HAP-1 (cell line): ENCODE measurements at regions not wholly inside any gene's neighbourhood (a gene's known extent, or its start where the extent isn't known, plus 50 kb on each side); places are given as distances from the start of the nearest gene placed in this dataset.
"Not testable (repeated sequence)": the region's sequence is repeated elsewhere in the genome, so short reads cannot be mapped to it uniquely, and the experiment has no call there.

ENCODE experiments used
- DNase-seq, 2 experiments: peaks; one replicate each; pipeline ENCODE4 v3.0.0-alpha.2; 2016 to 2020; ENCODE audit warnings: low spot score in 2 of 2
- H3K27me3 ChIP-seq: fragments of 250-450 bp; sonication (Bioruptor Pico); 2 replicates; pipeline ENCODE4 v1.5.1; 2020; ENCODE audit warnings: low read depth, mild to moderate bottlenecking, moderate library complexity
- H3K36me3 ChIP-seq: fragments of 250-450 bp; sonication (Bioruptor Pico); replicated peaks from 2 replicates; pipeline ENCODE4 v1.5.1; 2020; ENCODE audit warnings: mild to moderate bottlenecking
- H3K4me1 ChIP-seq: fragments of 250-450 bp; sonication (Bioruptor Pico); 2 replicates; pipeline ENCODE4 v1.5.1; 2020; ENCODE audit warnings: mild to moderate bottlenecking
- H3K4me3 ChIP-seq: fragments of 250-450 bp; sonication (Bioruptor Pico); 2 replicates; pipeline ENCODE4 v1.5.1; 2020; ENCODE audit warnings: mild to moderate bottlenecking, moderate library complexity
- H3K9me3 ChIP-seq: fragments of 250-450 bp; sonication (Bioruptor Pico); 2 replicates; pipeline ENCODE4 v1.5.1; 2020; ENCODE audit warnings: mild to moderate bottlenecking, moderate library complexity
- in situ Hi-C: fragments of 300-500 bp; cut with MboI; formaldehyde crosslinking; loops from 3 replicates; pipeline ENCODE4 v1.14.3; 2020; ENCODE audit warnings: low sequenced_read_pairs, inconsistent platforms, mixed read lengths

- Histone ChIP-seq H3K36me3 (no peaks in the 10 kb centered on the region), H3K27me3 (no peaks in the 10 kb centered on the region), H3K4me3 (no peak overlapping the region), H3K9me3 (no peaks in the 10 kb centered on the region), H3K4me1 (no peaks in the 10 kb centered on the region)
- in situ Hi-C loops: no loop called here
- no peak for DNase-seq
Measured at GRCh38 chr13:65417953-65418352, 1812.2 kb downstream of the PCDH9 start.

- in situ Hi-C loops: no loop called here
- no peak for DNase-seq
Measured at GRCh38 chr13:65416784-65417183, 1813.4 kb downstream of the PCDH9 start.

GRCh38 chr13:65414187-65414586 is 1815.9 kb downstream of the PCDH9 start:
- Histone ChIP-seq H3K4me1 (no peaks in the 10 kb centered on the region), H3K4me3 (no peak overlapping the region), H3K36me3 (no peaks in the 10 kb centered on the region), H3K27me3 (no peaks in the 10 kb centered on the region), H3K9me3 (no peaks in the 10 kb centered on the region)
- no peak for DNase-seq
- in situ Hi-C loops: no loop called here

More at GRCh38 chr13:65416784-65417183, 1813.4 kb downstream of the PCDH9 start:
- Histone ChIP-seq H3K4me3 (no peak overlapping the region), H3K27me3 (no peaks in the 10 kb centered on the region), H3K9me3 (no peaks in the 10 kb centered on the region), H3K4me1 (no peaks in the 10 kb centered on the region), H3K36me3 (no peaks in the 10 kb centered on the region)

DNA sequence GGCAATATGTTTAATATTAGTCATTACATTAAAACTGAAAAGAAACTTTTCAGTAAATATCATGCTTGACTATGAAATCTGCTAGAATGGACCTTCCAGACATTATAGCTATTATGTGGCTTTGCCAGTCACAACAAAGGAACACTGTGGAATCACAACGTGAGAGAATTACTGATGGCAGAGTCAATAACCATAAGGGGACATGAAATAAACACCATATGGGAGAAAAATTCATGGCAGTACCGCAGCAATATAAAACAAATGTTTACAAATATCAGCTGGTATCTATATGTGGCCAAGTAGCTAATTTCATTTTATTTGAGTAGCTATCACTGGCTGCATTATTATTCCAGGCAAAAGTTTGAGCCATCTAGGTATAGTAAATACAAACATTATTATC is 1818.6 kb downstream of the PCDH9 start:
- H3K4me3 ChIP-seq: no peak overlapping the region
- in situ Hi-C loops: no loop called here
- H3K27me3 ChIP-seq: no peaks in the 10 kb centered on the region
- H3K4me1 ChIP-seq: no peaks in the 10 kb centered on the region; the same call in 1 of the 2 replicates
- no peaks in the 10 kb centered on the region for H3K9me3 ChIP-seq
- DNase-seq: no peak
- no peaks in the 10 kb centered on the region for H3K36me3 ChIP-seq

GRCh38 chr13:65410791-65411190 is 1819.3 kb downstream of the PCDH9 start:
- Histone ChIP-seq H3K4me1 (no peaks in the 10 kb centered on the region; the same call in 1 of the 2 replicates), H3K27me3 (no peaks in the 10 kb centered on the region), H3K4me3 (no peak overlapping the region), H3K9me3 (no peaks in the 10 kb centered on the region), H3K36me3 (no peaks in the 10 kb centered on the region)
- no peak for DNase-seq
- in situ Hi-C loops: no loop called here

- Histone ChIP-seq H3K36me3 (no peaks in the 10 kb centered on the region), H3K9me3 (no peaks in the 10 kb centered on the region), H3K27me3 (no peaks in the 10 kb centered on the region), H3K4me1 (no peaks in the 10 kb centered on the region), H3K4me3 (no peak overlapping the region)
- in situ Hi-C loops: no loop called here
- no peak for DNase-seq
Measured at GRCh38 chr13:65401315-65401714, 1828.8 kb downstream of the PCDH9 start.

DNA sequence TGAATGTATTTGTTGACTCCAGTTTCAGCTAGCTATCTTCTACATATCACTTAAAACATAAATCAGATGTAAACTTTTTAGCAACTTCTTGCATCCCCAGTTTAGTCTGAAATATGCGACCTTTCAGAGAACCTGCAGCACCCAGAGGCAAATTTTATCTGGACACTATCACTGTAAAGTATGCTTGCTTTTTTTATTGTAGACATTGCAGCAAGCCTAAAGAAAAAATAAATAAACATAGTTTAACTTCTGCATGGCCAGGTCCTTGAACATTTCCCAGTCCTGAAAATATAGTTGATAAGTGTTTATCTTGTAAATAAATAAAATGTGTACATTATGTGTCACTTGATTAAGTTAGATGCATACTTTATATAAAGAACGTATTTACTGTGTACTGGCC is 1829.4 kb downstream of the PCDH9 start:
- no peaks in the 10 kb centered on the region for H3K9me3 ChIP-seq
- no peaks in the 10 kb centered on the region for H3K36me3 ChIP-seq
- in situ Hi-C loops: no loop called here
- no peak for DNase-seq
- no peaks in the 10 kb centered on the region for H3K27me3 ChIP-seq
- no peak overlapping the region for H3K4me3 ChIP-seq
- no peaks in the 10 kb centered on the region for H3K4me1 ChIP-seq

- no peaks in the 10 kb centered on the region for H3K27me3 ChIP-seq
- H3K9me3 ChIP-seq: no peaks in the 10 kb centered on the region
- H3K36me3 ChIP-seq: no peaks in the 10 kb centered on the region
- in situ Hi-C loops: no loop called here
- H3K4me3 ChIP-seq: no peak overlapping the region
- no peaks in the 10 kb centered on the region for H3K4me1 ChIP-seq
- no peak for DNase-seq
Measured at GRCh38 chr13:65387743-65388347, 1842.3 kb downstream of the PCDH9 start.

DNA sequence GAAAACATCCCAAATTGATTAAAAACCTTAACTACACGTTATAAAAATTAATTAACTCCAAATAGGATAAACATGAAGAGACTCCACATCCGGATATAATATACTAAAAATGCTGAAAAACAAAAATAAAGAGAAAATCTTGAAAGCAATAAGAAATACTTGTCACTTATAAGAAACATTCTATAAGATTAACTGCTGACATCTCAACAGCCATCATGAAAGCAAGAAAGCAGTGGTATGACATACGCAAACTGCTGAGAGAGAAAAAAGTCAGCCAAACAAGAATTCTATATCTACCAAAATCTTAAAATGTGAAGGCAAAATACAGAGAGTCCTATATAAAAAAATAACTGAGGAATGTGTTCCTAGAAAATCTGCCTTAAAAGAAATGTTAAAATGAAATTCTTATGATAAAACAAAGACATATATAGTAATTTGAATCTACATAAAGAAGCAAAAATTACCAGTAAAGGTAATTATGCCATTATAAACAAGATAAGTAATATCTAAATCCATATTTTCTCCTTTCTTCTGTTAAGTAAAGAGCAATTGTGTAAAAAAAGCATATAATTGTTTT is 1851.1 kb downstream of the PCDH9 start:
- Histone ChIP-seq H3K36me3 (no peaks in the 10 kb centered on the region), H3K27me3 (no peaks in the 10 kb centered on the region), H3K9me3 (no peaks in the 10 kb centered on the region), H3K4me1 (no peaks in the 10 kb centered on the region), H3K4me3 (no peak overlapping the region)
- DNase-seq: no peak
- in situ Hi-C loops: no loop called here

DNA sequence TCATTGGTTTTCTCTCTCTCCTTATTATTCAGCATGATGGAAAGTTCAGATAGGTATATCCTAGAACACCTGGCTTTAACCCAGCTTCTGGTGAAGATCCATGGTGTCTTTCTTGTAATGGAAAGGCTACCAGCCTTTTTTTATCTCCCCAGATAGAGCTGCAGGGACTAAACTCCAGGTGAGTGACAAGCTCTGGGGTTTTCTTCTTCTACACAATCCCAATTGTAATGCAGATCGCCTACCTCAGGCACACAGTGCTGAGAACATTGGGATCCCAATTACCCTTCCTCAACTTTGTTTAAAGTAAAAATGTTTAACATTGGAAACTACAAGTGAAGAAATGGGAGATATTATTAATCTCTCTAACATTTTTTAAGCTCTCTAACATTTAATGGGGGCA is 1851.7 kb downstream of the PCDH9 start:
- H3K4me1 ChIP-seq: no peaks in the 10 kb centered on the region
- DNase-seq: no peak
- no peaks in the 10 kb centered on the region for H3K36me3 ChIP-seq
- H3K27me3 ChIP-seq: no peaks in the 10 kb centered on the region
- H3K4me3 ChIP-seq: no peak overlapping the region
- no peaks in the 10 kb centered on the region for H3K9me3 ChIP-seq
- in situ Hi-C loops: no loop called here

- Histone ChIP-seq H3K4me1 (no peaks in the 10 kb centered on the region), H3K27me3 (no peaks in the 10 kb centered on the region), H3K36me3 (no peaks in the 10 kb centered on the region), H3K9me3 (no peaks in the 10 kb centered on the region), H3K4me3 (no peak overlapping the region)
- no peak for DNase-seq
- in situ Hi-C loops: no loop called here
Measured at GRCh38 chr13:65368832-65369231, 1861.3 kb downstream of the PCDH9 start.

DNA sequence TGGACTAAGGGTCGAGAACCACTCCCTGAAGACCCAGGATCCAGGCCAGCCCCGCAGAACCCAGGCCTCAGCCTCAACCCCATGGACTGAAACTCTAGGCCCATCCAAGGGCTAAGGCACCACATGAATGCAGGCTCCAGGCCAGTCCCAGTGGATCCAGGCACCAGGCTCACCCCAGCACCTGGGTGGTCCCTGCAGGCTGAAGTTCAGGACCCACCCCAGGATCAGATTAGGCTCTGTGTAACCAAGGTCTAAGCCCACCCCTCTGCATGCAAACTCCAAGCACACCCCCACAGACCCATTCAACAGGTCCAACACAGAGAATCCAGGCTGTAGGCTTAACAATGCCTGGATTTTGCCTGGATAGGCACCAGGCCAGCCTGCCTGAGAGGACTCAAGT is 1876.2 kb downstream of the PCDH9 start:
- Histone ChIP-seq H3K27me3 (no peaks in the 10 kb centered on the region), H3K36me3 (no peaks in the 10 kb centered on the region), H3K9me3 (no peaks in the 10 kb centered on the region), H3K4me1 (no peaks in the 10 kb centered on the region), H3K4me3 (no peak overlapping the region)
- in situ Hi-C loops: no loop called here
- DNase-seq: no peak

DNA sequence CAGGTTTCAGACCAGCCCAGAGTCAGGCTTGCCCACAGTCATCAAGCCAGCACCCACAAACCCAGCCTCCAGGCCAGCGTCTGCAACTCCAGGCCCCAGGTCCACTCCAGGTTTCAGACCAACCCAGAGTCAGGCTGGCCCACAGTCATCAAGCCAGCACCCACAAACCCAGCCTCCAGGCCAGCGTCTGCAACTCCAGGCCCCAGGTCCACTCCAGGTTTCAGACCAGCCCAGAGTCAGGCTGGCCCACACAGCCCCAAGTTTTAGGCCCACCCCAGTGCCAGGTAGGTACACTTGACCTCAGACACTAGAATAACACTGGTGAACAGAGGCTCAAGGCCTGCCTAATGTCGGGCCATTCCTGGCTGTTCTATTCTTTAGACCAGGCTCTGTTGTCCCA is 1877.0 kb downstream of the PCDH9 start:
- H3K9me3 ChIP-seq, H3K27me3 ChIP-seq, H3K4me3 ChIP-seq, DNase-seq, H3K36me3 ChIP-seq, H3K4me1 ChIP-seq, in situ Hi-C loops: not testable (repeated sequence)

- Histone ChIP-seq H3K9me3 (no peaks in the 10 kb centered on the region), H3K27me3 (no peaks in the 10 kb centered on the region), H3K4me1 (no peaks in the 10 kb centered on the region), H3K36me3 (no peaks in the 10 kb centered on the region), H3K4me3 (no peak overlapping the region)
- in situ Hi-C loops: no loop called here
- DNase-seq: no peak
Measured at GRCh38 chr13:65347420-65348030, 1882.6 kb downstream of the PCDH9 start.
